ENCODE measurements at regions not wholly inside any gene's neighbourhood (a gene's known extent, or its start where the extent isn't known, plus 50 kb on each side); places are given as distances from the start of the nearest gene placed in this dataset.
"Not testable (repeated sequence)": the region's sequence is repeated elsewhere in the genome, so short reads cannot be mapped to it uniquely, and the experiment has no call there.

GRCh38 chr12:83474369-83474768 is 787.7 kb downstream of the TMTC2 start:
- no peak for DNase-seq (ENCODE audit: low read depth, low spot score)

GRCh38 chr12:83473408-83474095 is 786.8 kb downstream of the TMTC2 start:
- DNase-seq (ENCODE audit: low read depth, low spot score), result no peak

GRCh38 chr12:83472772-83473171 is 786.1 kb downstream of the TMTC2 start:
- DNase-seq (ENCODE audit: low read depth, low spot score), result no peak

GRCh38 chr12:83472350-83472749 is 785.6 kb downstream of the TMTC2 start:
- no peak for DNase-seq (ENCODE audit: low read depth, low spot score)

- DNase-seq (ENCODE audit: low read depth, low spot score), result no peak
Measured at GRCh38 chr12:83471341-83471740, 784.6 kb downstream of the TMTC2 start.

- DNase-seq (ENCODE audit: low read depth, low spot score), result no peak
Measured at GRCh38 chr12:83470749-83471148, 784.0 kb downstream of the TMTC2 start.

DNA sequence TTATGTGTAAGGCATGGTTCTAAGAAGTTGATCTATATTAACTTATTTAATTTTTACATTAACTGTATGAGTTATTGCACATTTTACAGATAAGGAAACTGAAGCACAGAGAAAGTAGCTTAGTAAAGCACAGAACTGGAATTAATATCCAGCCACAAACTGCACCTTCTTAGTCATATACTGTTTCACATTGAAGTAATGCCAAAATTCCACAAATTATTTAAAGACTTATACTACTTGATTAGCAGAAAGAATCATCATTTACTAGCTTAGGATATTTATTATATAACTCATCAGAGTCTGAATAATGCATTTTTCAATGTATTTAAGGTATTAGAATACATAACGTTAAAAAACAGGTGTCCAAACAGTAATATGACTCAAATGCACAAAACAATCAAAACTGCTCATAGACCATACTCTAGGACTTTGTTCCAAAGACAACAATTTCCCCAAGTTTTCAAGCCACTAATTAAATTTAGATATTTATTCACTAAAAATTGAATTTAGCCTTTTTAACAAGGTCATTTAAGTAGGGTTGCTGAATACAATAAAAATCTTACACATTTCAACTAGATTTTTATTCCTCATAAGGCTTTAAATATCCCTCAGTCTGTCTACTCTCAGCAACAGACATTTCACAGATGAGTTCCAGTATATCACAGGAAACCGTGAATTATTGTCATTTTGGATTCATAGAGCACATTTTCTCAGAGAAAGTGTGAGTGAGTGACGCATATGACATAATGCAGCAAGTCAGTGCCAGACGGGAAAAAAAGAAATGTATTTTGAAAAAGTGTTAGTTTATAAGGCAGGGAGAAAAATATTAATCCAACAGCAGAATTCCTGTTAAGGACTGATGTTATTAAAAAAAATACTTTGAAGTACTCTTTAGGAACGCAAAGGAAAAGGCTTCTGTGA is 782.5 kb downstream of the TMTC2 start:
- DNase-seq (ENCODE audit: low read depth, low spot score), result no peak

DNA sequence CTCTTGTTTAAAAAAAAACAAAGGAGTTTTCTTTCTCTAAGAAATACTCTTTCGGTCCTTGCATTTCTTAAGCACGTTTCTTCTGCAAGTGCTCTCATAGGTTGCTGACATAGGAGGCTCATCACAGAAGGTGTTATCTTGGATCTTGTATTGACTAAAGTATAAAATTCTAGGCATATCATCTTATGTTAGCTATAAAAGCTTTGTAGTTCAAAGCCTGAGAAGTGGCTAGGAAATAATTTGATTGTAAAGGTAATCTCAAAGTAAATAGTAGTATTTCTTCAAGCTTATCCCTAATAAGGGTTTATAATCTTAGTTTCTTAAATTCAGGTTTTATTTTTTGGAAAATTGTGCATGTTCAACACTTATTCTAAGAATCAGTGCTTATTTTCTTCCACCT is 778.9 kb downstream of the TMTC2 start:
- no peak for DNase-seq (ENCODE audit: low read depth, low spot score)

- peak; percentile 2 for DNase-seq (ENCODE audit: low read depth, low spot score)
Measured at GRCh38 chr12:83462419-83462818, 775.7 kb downstream of the TMTC2 start.

GRCh38 chr12:83461336-83461935 is 774.7 kb downstream of the TMTC2 start:
- DNase-seq (ENCODE audit: low read depth, low spot score), result no peak

GRCh38 chr12:83451189-83451588 is 764.5 kb downstream of the TMTC2 start:
- no peak for DNase-seq (ENCODE audit: low read depth, low spot score)

DNA sequence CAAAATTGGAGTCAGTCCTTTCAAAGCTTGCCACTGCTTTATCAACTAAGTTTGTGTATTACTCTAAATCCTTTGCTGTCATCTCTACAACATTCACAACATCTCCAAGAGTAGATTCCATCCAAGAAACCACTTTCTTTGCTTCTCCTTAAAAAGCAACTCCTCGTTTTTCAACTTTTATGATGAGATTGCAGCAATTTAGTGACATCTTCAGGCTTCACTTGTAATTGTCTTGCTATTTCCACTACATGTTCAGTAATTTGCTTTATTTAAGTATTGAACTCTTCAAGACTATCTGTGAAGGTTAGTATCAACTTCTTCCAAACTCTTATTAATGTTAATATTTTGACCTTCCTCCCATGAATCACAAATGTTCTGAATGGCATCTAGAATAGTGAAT is 747.9 kb downstream of the TMTC2 start:
- no peak for DNase-seq (ENCODE audit: low read depth, low spot score)

DNA sequence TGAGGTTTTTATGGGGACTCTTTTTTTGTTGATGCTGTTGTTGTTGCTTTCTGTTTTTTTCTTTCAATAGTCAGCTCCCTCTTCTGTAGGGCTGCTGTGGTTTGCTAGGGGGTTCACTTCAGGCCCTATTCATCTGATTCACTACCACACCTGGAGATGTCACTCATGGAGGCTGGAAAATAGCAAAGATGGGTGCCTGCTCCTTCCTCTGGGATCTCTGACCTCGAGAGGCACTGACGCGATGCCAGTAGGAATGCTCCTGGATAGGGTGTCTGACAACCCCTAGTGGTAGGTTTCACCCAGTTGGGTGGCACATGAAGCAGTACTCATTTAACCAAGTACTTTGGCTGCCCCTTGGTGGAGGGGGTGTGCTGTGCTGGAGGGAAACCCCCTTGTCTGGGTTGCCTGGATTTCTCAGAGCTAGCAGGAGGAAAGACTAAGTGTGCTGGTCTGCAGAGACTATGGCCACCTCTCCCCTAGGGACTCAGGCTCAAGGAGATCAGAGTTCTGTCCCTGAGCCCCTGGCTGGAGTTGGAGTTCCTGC is 745.5 kb downstream of the TMTC2 start:
- peak; percentile 1 for DNase-seq (ENCODE audit: low read depth, low spot score)

GRCh38 chr12:83427586-83428136 is 741.0 kb downstream of the TMTC2 start:
- not testable (repeated sequence) for DNase-seq (ENCODE audit: low read depth, low spot score)

GRCh38 chr12:83414981-83415380 is 728.3 kb downstream of the TMTC2 start:
- DNase-seq (ENCODE audit: low read depth, low spot score), result no peak

DNA sequence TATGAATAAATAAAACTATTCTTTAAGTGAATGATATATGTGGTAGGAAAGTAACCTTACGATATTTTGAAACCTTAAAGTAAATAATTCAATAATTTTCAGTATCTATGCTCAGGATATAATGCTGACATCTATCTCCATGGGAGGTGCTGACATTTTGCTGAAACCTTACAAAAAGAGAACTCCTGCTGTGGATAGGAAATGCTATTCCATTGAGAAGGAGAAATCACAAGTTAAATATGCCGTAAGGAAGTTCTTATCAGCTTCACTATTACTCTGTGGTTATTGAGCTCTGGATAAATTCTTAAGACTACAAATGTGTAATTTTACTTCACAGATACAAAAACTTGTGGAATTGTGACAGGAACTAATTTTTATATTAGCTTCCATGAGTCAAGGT is 722.1 kb downstream of the TMTC2 start:
- DNase-seq (ENCODE audit: low read depth, low spot score), result no peak

DNA sequence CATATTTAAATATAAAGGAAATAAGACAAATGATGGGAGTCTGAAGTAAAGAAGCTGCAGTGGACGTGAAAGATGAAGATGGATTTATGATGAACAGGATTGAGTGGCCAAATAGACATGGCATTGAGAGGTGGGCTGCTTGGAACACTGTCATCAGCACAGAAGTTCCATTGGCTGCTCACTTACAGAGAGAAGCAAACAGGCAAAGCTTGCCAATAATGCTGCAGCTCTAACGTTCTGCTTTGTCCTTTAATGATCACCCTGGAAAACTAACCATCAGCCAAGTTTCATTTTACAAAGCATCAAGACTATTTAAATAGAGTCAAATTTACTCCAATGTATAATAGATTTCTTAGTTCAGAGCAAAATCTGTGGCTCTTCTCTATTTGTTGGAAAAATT is 721.4 kb downstream of the TMTC2 start:
- no peak for DNase-seq (ENCODE audit: low read depth, low spot score)

GRCh38 chr12:83404521-83404920 is 717.8 kb downstream of the TMTC2 start:
- DNase-seq (ENCODE audit: low read depth, low spot score), result no peak

- no peak for DNase-seq (ENCODE audit: low read depth, low spot score)
Measured at GRCh38 chr12:83390186-83390585, 703.5 kb downstream of the TMTC2 start.

DNA sequence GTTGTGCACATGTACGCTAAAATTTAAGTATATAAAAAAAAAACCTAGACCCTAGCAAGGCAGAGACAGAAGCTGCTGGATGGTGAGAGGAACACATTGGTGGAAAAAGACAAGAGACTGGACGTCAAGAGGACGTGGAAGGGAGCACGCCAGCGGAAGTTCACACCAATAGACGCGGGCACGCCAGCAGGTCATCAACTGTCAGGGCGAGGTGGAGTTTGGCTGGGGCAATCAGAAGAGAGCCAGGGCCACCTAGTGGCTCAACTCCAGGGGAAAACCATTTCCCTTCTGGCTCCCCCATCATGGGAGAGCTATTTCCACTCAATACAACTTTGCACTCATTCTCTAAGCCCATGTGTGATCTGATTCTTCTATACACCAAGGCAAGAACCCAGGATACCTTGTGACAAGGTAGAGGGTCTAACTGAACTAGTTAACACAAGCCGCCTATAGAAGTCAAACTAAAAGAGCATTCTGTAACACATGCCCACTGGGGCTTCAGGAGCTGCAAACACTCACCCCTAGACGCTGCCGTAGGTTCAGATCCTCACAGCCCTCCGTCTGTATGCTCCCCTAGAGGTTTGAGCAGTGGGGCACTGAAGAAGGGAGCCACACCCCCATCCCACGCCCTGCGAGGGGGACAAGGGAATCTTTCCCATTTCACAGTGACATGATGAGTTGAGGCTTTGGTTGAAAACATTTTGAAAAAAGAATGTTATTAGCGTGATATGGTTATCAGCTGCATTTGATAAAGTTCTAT is 702.7 kb downstream of the TMTC2 start:
- DNase-seq (ENCODE audit: low read depth, low spot score), result peak; percentile 77

- no peak for DNase-seq (ENCODE audit: low read depth, low spot score)
Measured at GRCh38 chr12:83388551-83388950, 701.8 kb downstream of the TMTC2 start.

All from ELF-1 (cell line).